ENCODE measurements at regions not wholly inside any gene's neighbourhood (a gene's known extent, or its start where the extent isn't known, plus 50 kb on each side); places are given as distances from the start of the nearest gene placed in this dataset.
"Not testable (repeated sequence)": the region's sequence is repeated elsewhere in the genome, so short reads cannot be mapped to it uniquely, and the experiment has no call there.

DNA sequence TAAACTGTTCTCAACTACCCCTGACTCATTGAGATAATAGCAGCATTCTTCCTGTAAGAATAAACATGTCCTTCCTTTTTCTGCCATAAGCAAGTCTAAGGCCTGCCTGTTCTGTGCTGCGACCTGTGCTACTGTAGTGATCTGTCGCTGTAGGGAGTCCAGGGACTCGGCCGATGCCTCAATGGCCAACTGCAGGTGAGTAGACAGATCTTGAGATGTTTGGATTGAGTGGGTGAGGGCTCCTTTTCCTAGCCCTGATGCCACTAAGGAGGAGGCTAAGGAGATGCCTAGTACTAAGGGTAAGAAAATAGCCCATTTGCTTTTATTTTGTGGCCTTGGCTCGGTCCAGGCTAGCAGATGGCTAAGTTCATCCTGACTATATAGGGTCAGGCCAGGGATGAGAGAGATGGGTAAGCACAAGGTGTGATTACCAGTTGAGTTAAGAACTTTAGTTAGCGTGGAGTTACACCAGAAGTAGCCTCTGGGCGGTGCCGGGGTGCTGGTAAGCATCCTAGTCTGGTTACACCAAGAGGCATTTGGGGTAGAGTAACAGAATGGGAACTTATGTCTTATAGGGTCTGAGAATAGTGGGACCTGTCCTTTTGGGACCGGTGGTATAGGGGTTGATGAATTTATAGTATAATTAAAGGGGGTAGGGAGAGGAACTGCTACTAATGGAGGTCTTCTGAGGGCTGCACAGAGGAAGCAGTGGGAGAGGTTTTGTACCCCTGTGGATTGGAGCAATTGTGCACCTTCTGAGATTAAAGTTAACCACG, 642.4 kb upstream of the DPP6 start:
- DNase-seq: not testable (repeated sequence)

GRCh38 chr7:153410997-153411642, 641.1 kb upstream of the DPP6 start:
- DNase-seq: not testable (repeated sequence)

GRCh38 chr7:153412114-153412823, 639.9 kb upstream of the DPP6 start:
- not testable (repeated sequence) for DNase-seq

GRCh38 chr7:153412824-153413198, 639.4 kb upstream of the DPP6 start:
- DNase-seq: not testable (repeated sequence)

- DNase-seq: no peak
These were observed 639.0 kb upstream of the DPP6 start for GRCh38 chr7:153413199-153413539.

- no peak for DNase-seq
These were observed 638.5 kb upstream of the DPP6 start for GRCh38 chr7:153413540-153414287.

- DNase-seq: no peak
These were observed 637.9 kb upstream of the DPP6 start for GRCh38 chr7:153414288-153414629.

DNA sequence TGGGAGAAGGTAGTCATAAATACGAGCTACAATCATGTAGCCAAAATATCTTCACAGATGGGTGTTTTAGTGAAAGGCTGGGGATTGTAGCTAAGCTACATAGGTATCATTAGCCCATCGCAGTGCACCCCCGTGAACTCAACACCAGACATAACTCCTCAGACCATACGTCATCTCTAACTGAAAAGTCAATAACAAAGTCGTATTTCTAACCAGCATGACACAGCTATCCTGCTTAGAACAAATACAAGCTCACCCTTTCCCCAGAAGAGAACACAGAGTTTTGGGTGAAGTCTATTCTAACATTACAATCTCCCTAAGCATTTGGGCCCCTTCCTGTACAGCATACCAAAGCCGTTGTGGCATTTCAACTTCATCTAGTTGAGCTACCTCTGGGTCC, 636.6 kb upstream of the DPP6 start:
- DNase-seq: no peak

GRCh38 chr7:153422291-153423209, 629.6 kb upstream of the DPP6 start:
- DNase-seq: no peak

DNA sequence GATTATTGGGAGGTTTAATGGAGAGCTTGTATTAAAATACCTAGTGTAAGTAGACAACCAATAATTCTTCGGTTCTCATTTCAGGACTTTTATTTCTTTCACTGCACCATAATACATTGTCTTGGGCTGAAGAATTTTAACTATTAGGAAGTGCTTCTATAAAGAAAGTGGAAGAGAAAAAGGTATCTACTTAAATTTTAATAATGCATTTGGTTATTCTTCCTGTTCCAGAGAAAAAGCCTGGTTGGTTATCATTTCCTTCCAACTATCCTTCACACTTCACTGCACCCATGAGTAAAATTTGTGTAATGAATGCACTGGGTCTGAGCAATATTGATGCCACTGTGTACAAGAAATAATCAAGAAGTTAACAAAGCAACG, 629.0 kb upstream of the DPP6 start:
- DNase-seq: no peak

DNA sequence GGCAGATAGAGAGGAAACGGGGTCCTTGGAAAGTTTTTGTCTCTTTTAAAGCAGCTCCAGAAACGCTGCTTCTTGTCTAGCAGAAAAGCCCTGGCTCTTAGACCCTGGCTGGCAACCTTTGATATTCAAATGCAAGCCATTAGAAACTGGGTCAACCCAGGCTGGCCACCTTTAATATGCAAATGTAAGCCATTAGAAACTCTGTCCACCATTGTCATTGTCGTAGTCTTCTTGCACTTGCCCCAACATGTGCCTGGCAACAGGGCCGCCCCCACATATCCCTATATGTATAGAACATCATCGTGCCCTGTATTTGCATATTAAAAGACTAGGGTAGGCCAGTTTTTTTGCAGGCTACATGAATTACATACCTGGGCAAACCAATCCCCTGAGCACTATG, 621.3 kb upstream of the DPP6 start:
- no peak for DNase-seq

- DNase-seq: no peak
These were observed 620.1 kb upstream of the DPP6 start for GRCh38 chr7:153432063-153432462.

- DNase-seq: no peak
These were observed 619.0 kb upstream of the DPP6 start for GRCh38 chr7:153433223-153433622.

DNA sequence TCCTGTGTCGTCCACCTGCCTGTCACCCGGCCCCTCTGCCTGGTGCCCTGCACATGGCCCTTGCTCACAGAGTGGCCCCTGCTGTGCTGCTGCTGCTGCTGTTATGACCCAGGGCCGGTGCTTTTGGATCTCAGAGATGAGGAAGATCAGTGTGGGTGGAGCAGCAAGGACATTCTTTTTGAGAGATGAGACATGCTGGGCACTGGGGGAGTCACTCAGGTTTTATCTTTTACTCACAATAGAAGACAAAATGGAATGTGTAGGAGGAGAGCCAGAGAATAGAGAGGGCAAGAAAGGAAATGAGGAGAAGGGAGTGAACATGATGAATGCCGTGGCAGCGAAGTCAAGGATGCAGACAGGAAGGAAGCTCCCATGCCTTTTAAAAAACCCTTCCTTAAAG, 611.5 kb upstream of the DPP6 start:
- no peak for DNase-seq

GRCh38 chr7:153443032-153443701, 609.0 kb upstream of the DPP6 start:
- DNase-seq: no peak

DNA sequence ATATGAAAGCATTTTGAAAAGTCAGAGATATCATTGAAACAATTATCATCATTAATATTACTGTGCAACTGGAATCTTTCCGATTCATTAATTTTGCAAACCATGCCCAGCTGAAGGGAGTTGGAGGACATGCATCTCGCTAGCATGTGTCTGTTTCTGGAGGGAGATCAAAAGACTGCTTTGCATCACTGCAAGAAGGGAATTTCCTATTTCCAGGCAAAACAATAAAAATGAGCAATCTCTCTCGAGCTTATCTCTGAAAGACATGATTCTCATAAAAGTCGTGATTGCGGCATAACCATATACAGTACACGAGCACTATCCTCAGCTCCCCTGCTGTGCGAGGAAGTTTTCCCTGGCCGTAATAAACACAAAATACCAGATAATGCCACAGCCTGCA, 607.6 kb upstream of the DPP6 start:
- no peak for DNase-seq

GRCh38 chr7:153445641-153446040, 606.6 kb upstream of the DPP6 start:
- no peak for DNase-seq

DNA sequence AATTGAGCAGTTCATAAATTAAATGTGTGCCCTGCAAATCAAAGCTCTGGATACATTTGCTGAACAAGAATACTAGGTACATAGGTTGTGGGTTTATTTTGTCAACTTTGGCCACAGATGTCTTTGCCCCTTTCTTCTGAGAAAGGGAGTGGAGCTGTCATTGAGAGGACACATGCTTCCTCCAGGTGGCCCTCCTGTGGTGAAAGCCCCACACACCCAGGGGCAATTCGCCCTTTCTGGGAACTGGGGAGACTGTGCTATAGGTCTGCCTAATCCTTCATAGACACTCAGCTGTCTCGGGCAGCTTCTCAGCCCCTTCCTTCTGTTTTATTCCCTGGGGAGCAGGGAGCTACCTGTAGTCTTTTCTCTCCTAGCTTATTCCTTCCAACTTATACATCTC, 605.7 kb upstream of the DPP6 start:
- DNase-seq: no peak

GRCh38 chr7:153447011-153447410, 605.2 kb upstream of the DPP6 start:
- no peak for DNase-seq

GRCh38 chr7:153452661-153453060, 599.5 kb upstream of the DPP6 start:
- DNase-seq: no peak

DNA sequence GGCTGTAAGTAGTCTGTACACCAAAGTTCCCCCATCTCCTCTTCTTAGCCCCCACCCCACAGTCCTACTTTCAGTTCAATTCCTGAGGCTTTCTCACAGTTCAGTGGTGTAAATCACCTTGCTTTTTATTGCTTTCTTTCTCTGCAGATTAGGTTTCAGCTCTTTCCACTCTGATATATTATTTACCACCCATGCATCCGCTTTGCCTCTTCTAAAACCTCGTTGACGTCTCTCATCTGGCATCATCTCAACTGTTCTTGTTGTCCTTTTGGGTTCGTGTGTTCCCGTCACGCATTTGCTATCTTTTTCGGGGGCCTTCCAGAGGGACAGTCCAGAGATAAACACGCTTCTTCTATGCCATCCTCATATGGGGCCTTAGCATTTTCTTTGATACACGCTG, 597.9 kb upstream of the DPP6 start:
- DNase-seq: no peak

DNA sequence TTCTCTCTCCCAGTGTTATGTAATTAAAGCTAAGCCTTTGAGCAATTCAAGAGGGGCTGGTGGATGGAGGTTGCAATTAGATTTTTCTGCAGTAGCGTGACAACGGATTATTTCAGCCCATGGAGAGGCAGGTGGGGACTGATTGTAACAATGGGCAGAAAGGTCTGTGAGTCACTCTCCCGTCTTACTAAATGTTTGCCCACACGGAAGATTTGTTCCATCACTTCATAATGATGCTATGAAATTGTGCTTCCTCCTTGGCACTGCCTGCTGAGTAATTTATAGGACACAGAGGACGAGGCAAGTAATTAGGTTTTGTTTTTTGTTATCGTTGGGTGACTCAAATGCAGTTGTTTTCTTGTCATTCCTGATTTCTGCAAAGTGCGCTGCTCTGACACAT, 594.5 kb upstream of the DPP6 start:
- no peak for DNase-seq

Measured in stimulated activated CD4-positive, alpha-beta T cell treated with anti-CD3 and anti-CD28 coated beads, Interleukin-2, amount 100 ng/mL, for 48 hours (primary cell).